ENCODE measurements at regions not wholly inside any gene's neighbourhood (a gene's known extent, or its start where the extent isn't known, plus 50 kb on each side); places are given as distances from the start of the nearest gene placed in this dataset.
"Not testable (repeated sequence)": the region's sequence is repeated elsewhere in the genome, so short reads cannot be mapped to it uniquely, and the experiment has no call there.

GRCh38 chr9:129547869-129548570 is 72.9 kb downstream of the C9orf50 start:
- DNase-seq (ENCODE audit: extremely low spot score, insufficient read length, low read depth) (no peak), FAIRE-seq (no peak)

- FAIRE-seq (no peak), DNase-seq (ENCODE audit: extremely low spot score, insufficient read length, low read depth) (no peak)
Observed at GRCh38 chr9:129547063-129547462, 73.8 kb downstream of the C9orf50 start.

GRCh38 chr9:129545876-129546275 is 75.0 kb downstream of the C9orf50 start:
- not testable (repeated sequence) for FAIRE-seq

GRCh38 chr9:129544761-129545160 is 76.1 kb downstream of the C9orf50 start:
- DNase-seq (ENCODE audit: extremely low spot score, insufficient read length, low read depth) (no peak), FAIRE-seq (no peak)

More at GRCh38 chr9:129545876-129546275, 75.0 kb downstream of the C9orf50 start:
- DNase-seq (ENCODE audit: extremely low spot score, insufficient read length, low read depth): not testable (repeated sequence)

- DNase-seq (ENCODE audit: extremely low spot score, insufficient read length, low read depth): no peak
- FAIRE-seq: no peak
Observed at GRCh38 chr9:129542741-129543140, 78.2 kb downstream of the C9orf50 start.

GRCh38 chr9:129541270-129541669 is 79.6 kb downstream of the C9orf50 start:
- FAIRE-seq (no peak), DNase-seq (ENCODE audit: extremely low spot score, insufficient read length, low read depth) (no peak)

GRCh38 chr9:129539446-129539845 is 81.5 kb downstream of the C9orf50 start:
- FAIRE-seq (no peak), DNase-seq (ENCODE audit: extremely low spot score, insufficient read length, low read depth) (no peak)

GRCh38 chr9:129531860-129532402 is 89.0 kb downstream of the C9orf50 start:
- not testable (repeated sequence) for FAIRE-seq; DNase-seq (ENCODE audit: extremely low spot score, insufficient read length, low read depth)

- not testable (repeated sequence) for FAIRE-seq; DNase-seq (ENCODE audit: extremely low spot score, insufficient read length, low read depth)
Observed at GRCh38 chr9:129527955-129528354, 92.9 kb downstream of the C9orf50 start.

GRCh38 chr9:129525656-129526196 is 95.2 kb downstream of the C9orf50 start:
- no peak for DNase-seq (ENCODE audit: extremely low spot score, insufficient read length, low read depth)
- FAIRE-seq: no peak

- DNase-seq (ENCODE audit: extremely low spot score, insufficient read length, low read depth) (no peak), FAIRE-seq (no peak)
Observed at GRCh38 chr9:129524582-129525270, 96.2 kb downstream of the C9orf50 start.

GRCh38 chr9:129523943-129524581 is 96.8 kb downstream of the C9orf50 start:
- DNase-seq (ENCODE audit: extremely low spot score, insufficient read length, low read depth) (no peak), FAIRE-seq (no peak)

- DNase-seq (ENCODE audit: extremely low spot score, insufficient read length, low read depth) (no peak), FAIRE-seq (no peak)
Observed at GRCh38 chr9:129522351-129522750, 98.5 kb downstream of the C9orf50 start.

GRCh38 chr9:129520082-129520481 is 100.8 kb downstream of the C9orf50 start:
- DNase-seq (ENCODE audit: extremely low spot score, insufficient read length, low read depth) (no peak), FAIRE-seq (no peak)

- DNase-seq (ENCODE audit: extremely low spot score, insufficient read length, low read depth) (no peak), FAIRE-seq (no peak)
Observed at GRCh38 chr9:129518074-129518473, 102.8 kb downstream of the C9orf50 start.

- DNase-seq (ENCODE audit: extremely low spot score, insufficient read length, low read depth) (no peak), FAIRE-seq (no peak)
Observed at GRCh38 chr9:129517006-129517405, 103.9 kb downstream of the C9orf50 start.

GRCh38 chr9:129514891-129515290 is 106.0 kb downstream of the C9orf50 start:
- FAIRE-seq: no peak
- DNase-seq (ENCODE audit: extremely low spot score, insufficient read length, low read depth): no peak

- DNase-seq (ENCODE audit: extremely low spot score, insufficient read length, low read depth): no peak
- FAIRE-seq: no peak
Observed at GRCh38 chr9:129514497-129514867, 106.4 kb downstream of the C9orf50 start.

GRCh38 chr9:129513856-129514496 is 106.9 kb downstream of the C9orf50 start:
- no peak for DNase-seq (ENCODE audit: extremely low spot score, insufficient read length, low read depth)
- no peak for FAIRE-seq

GRCh38 chr9:129513282-129513681 is 107.6 kb downstream of the C9orf50 start:
- FAIRE-seq (no peak), DNase-seq (ENCODE audit: extremely low spot score, insufficient read length, low read depth) (no peak)
